GM18520 (cell line): ENCODE measurements at regions not wholly inside any gene's neighbourhood (a gene's known extent, or its start where the extent isn't known, plus 50 kb on each side); places are given as distances from the start of the nearest gene placed in this dataset.
"Not testable (repeated sequence)": the region's sequence is repeated elsewhere in the genome, so short reads cannot be mapped to it uniquely, and the experiment has no call there.

ENCODE experiments used
- ATAC-seq: cut with Tn5 transposase; IDR thresholded peaks from one replicate; pipeline ENCODE4 v1.9.1; 2021; ENCODE audit not compliant: unreplicated experiment

GRCh38 chr6:14513496-14514393, 396.2 kb downstream of the CD83 start:
- ATAC-seq, result no peak

GRCh38 chr6:14516956-14517355, 399.4 kb downstream of the CD83 start:
- no peak for ATAC-seq

- no peak for ATAC-seq
Observed at GRCh38 chr6:14517516-14518105, 400.0 kb downstream of the CD83 start.

- no peak for ATAC-seq
Observed at GRCh38 chr6:14518515-14519217, 401.1 kb downstream of the CD83 start.

- no peak for ATAC-seq
Observed at GRCh38 chr6:14520029-14520428, 402.5 kb downstream of the CD83 start.

- ATAC-seq, result no peak
Observed at GRCh38 chr6:14520536-14520935, 403.0 kb downstream of the CD83 start.

GRCh38 chr6:14521141-14521540, 403.6 kb downstream of the CD83 start:
- no peak for ATAC-seq

- ATAC-seq, result not testable (repeated sequence)
Observed at GRCh38 chr6:14521861-14522260, 404.3 kb downstream of the CD83 start.

- no peak for ATAC-seq
Observed at GRCh38 chr6:14524319-14524718, 406.7 kb downstream of the CD83 start.

GRCh38 chr6:14530385-14530784, 412.8 kb downstream of the CD83 start:
- no peak for ATAC-seq

GRCh38 chr6:14533446-14533845, 415.9 kb downstream of the CD83 start:
- ATAC-seq, result no peak

GRCh38 chr6:14537030-14537429, 419.5 kb downstream of the CD83 start:
- no peak for ATAC-seq

- ATAC-seq, result no peak
Observed at GRCh38 chr6:14540276-14540675, 422.7 kb downstream of the CD83 start.

- no peak for ATAC-seq
Observed at GRCh38 chr6:14540810-14541540, 423.4 kb downstream of the CD83 start.

GRCh38 chr6:14542670-14543366, 425.2 kb downstream of the CD83 start:
- peak; percentile 38 for ATAC-seq

GRCh38 chr6:14543971-14544585, 426.5 kb downstream of the CD83 start:
- ATAC-seq, result no peak

- no peak for ATAC-seq
Observed at GRCh38 chr6:14544666-14545065, 427.1 kb downstream of the CD83 start.

- ATAC-seq, result no peak
Observed at GRCh38 chr6:14545496-14545895, 427.9 kb downstream of the CD83 start.

GRCh38 chr6:14546036-14546435, 428.5 kb downstream of the CD83 start:
- ATAC-seq, result no peak
